HG02840 (cell line): ENCODE measurements at regions not wholly inside any gene's neighbourhood (a gene's known extent, or its start where the extent isn't known, plus 50 kb on each side); places are given as distances from the start of the nearest gene placed in this dataset.

Experiments
- ATAC-seq: cut with Tn5 transposase; IDR thresholded peaks from one replicate; pipeline ENCODE4 v1.9.1; 2021; ENCODE audit warnings: mild to moderate bottlenecking, moderate library complexity, moderate number of reproducible peaks; ENCODE audit not compliant: unreplicated experiment, low FRiP score

DNA sequence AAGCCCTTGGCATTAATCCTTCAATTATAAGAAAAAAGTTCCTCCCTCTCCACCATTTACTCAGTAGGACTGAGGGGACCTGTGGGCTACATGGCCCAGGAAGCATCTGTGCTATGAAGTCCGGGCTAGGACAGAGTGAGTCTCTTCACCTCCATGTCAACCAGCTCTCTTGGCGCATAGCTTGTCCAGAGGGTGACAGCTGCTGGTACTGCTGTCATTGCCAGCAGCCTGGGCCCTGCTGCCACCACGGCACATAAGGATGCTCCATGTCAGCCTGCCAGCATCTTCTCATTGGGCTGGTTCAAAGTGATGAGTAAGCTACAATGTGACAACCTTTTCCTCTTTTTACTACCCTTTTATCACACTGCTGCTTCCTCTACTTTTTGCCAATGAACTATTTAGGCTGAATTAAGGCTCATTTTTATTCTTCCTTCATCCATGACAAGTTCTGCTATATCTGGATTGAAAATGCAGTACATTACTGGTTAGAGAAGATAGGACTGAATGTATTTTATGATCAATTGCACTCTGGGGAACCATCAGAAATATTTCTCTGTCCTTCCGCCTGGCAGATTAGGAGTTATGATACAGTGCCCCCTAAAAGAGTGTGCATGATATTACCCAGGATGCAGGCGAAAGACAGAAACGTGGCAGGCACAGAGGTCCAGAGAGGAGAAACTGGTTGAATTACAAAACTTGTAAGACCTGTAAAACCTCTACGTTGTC, 258.9 kb upstream of the TNP1 start:
- ATAC-seq = no peak

DNA sequence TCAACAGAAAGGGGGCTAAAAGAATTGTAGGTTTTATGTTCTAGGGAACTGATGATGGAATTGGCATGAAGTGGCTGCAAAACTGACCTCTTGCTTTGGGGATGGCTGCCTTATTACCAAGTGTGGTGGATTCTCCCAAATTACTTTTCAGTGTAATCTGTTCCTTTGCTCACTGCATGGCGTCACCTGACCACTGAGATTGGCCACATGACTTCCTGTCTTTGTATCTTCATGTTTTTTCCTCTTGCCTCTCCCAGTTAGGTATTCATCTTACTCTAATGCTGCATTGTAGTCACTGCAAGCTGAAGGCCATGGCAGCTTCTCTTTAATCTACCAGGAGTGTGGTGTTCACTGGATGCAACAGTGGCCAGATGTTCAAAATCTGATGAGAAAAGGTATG, 257.7 kb upstream of the TNP1 start:
- no peak for ATAC-seq

DNA sequence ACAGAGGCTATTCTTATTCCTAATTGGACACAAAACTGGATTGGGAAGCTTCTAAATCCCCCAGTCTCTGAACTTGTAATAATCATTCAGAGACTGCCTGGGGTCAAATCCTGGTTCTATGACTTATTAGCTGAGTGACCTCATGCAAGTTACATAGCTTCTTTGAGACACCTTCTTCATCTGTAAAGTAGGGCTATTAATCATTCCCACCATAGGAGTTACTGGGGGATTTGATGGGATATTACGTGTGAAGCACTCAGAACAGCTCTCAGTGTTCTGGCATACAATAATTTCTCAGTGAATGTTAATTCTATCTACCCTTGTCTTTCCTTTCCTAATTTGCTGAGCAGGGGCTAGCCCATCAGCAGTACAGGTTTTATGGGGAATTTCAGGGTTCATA, 256.7 kb upstream of the TNP1 start:
- ATAC-seq = no peak

DNA sequence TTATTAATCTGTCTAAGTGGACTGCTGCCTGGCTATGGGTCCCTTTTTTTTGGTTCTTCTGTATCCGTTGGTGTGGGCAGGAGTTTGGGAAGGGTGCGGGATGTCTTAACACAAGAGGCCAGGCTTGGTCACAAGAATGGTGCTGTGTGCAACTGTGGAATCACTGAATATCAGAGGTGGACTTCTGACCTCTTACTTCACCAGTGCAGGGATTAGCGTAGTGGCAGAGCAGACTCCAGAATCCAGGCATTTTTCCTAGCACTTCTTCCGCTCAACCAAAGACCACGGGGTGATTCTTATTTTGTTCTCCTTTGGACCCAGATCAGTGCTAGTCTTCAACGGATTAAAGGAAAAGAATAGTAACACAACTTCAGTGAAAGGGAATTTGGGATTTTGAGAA, 254.3 kb upstream of the TNP1 start:
- ATAC-seq = no peak

DNA sequence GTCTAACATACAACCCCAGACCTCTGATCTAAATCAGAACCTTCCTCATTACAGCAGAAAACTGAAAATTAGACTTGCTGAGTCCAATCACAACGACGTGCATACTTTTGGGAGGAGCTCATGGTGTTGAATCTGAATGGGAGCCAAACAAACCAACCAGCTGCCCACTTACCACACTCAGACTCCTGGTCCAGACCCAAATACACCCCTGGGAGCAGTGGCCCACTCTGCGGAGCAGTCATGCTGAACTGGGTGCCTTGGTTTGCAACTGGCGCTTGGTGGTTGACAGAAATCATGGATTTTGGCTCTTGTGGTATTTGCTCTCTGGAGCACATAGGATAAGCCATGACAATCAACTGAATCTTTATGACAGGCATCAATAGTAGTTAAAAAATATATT, 253.6 kb upstream of the TNP1 start:
- no peak for ATAC-seq

DNA sequence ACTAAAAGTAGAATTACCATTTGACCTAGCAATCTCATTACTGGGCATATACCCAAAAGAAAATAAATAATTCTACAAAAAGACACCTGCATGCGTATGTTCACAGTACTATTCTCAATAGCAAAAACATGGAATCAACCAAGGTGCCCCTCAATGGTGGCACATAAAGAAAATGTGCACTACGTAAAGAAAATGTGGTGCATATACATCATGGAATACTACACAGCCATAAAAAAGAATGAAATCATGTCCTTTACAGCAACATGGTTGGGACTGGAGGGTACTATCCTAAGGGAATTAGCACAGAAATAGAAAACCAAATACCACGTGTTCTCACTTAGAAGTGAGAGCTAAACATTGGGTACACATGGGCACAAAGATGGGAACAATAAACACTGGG, 250.7 kb upstream of the TNP1 start:
- ATAC-seq = no peak

DNA sequence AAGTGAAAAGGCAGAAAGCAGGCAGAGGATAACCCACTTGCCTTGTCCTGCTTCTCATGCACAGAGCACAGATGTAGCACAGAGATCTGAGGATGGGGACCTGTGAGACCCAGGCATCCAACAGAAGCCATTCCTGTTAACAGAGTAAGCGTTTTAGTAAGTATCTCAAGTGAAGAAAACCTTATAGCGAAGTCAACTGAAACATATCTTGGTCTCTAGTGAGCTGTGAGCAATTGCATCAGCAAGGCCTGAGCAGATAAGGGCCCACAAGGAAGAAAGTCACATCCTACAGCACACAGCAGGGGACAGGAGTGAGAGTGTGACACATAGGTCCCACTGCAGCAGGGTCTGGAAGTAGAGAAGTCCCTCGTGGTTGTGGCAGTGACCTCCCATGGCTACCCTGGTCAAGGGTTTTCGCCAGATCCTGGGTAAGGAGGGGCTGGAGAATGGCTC, 248.7 kb upstream of the TNP1 start:
- ATAC-seq = no peak

DNA sequence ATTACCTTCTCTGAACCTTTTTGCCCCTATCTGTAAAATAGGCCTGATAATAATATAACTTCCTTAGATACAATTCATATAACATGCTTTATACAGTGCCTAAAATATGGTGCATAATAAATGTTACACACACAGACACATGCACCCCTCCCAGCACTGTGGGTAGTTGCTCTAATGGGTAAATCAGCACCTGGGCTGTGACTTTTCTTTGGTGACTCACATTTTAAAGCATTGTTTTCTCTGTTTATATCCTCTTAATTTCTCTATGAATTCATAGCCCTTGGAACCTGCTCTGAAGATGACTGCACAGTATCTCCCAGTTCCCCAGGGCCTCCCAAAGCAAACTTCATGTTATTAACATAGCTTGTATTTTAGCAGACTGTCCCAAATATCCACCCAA, 248.2 kb upstream of the TNP1 start:
- no peak for ATAC-seq

DNA sequence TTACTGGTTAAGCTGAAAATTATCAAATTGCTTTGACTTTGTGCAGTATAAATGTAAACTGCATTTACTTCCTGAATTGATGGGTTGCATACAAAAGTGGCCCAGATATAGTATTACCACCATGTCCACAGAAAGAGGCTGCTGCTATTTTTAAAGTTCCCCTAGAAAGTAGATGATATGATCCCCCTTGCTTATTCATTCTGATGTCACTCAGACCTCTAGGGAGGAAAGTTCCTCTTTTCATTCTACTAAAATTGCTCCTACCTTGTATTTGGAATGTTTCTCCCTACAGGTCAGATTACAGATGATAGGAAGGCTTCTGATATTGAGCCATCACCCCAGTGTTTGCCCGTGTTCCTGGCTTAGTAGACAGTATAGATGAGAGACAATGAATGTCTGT, 247.6 kb upstream of the TNP1 start:
- no peak for ATAC-seq

DNA sequence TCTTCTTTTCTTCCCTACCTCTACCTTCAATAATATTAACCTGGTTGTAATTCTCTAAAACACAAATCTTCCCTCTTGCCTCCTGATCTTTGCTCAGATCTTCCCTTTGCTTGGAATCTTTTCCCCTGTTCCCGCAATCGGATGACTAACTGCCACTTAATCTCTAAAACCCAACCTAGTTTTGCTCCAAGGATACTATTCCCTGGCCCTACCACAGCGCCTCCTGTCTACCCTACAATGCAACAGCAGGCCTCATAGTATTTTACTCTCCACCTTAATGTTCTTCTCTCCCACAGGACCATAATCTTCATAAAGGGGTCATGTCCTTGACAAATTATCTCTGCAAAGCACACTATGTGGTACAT, 246.8 kb upstream of the TNP1 start:
- no peak for ATAC-seq

DNA sequence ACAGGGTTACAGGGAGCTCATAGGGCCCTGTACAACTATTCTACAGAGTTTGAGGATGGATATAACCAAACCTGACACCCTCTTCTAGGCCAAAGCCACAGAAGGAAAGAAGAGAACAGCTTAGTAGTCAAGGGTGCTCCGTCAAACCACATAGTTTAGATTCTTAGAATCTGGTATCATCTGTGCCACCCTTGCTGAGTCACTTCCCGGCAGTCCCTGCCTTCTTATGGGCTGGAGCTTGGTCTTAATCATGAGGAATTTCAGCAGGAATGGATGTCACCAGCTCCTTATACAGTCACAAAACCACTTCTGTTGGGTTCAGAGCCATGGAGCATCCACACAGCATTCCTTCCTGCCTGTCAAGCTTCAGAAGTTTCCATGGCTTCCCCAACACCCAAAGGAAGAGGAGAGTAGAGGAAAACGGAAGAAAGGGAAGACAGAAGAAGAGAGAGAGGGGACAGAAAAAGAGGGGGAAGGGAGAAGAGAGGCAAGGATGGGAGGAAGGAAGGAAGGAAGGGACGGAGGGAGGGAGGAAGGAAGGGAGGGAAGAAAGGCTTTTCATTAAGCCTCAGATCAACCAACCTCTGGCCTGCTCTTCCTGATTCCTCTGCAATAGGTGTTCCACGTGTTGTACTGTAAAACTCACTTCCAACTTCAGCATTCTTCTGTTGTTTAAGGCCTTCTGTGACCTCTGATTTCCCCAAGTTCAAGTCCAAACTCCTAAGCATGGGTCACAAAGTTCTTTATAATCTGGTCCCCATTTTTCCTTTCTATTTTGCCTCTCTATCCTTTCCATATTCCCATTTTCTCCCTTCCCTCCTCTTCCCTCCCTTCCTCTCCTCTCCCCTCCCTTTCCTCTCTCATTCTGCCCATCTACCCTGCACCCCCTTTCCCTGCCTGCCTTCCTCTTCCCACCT, 246.1 kb upstream of the TNP1 start:
- no peak for ATAC-seq

DNA sequence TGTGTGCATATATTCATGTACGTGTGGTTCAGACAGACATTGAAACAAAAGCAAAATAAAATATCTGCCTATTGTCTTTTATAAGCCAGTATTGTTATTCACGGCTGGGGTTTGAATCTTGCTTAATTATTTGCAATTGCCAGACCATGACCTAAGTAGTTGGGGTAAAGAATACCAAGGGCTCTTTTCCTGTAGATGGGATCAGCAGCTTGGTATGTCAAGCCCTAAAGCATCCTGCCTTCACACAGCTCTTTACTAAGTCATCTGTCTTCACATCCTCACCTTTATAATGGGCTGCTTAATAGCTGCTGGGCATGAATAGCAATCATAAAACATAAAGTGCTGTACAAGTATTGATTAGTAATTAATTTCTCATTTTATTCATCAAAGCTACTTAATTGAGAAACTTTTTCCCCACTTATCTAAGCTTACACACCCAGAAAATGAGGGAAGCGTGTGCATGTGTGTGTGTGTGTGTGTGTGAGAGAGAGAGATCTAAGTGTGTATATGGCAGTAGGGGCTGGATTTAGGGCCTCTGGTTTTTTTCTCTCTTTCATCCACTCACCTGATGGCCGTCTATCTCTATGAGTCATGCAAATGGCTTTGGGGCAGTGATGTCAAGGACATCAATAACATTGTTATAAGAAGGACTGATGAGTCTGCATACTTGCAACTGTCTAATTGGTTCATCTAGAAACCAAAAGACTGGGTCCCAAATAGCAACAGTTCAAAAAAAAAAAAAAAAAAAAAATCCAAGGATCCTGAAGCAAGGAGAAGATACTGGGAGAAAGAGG, 244.1 kb upstream of the TNP1 start:
- ATAC-seq = no peak

DNA sequence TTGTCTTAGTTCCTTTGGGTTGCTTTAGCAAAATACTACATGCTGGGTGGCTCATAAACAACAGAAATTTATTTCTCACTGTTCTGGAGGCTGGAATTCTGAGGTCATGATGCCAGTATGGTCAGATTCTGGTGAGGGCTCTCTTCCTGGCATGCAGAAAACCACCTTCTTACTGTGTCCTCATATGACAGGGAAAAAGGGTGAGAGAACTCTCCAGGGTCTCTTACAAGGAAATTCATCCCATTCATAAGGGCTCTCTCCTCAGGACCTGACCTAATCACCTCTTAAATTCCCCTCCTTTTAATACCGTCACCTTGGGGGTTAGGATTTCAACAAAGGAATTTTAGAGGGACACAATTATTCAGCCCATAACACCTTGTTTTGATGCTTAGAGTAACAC, 243.1 kb upstream of the TNP1 start:
- ATAC-seq = no peak

DNA sequence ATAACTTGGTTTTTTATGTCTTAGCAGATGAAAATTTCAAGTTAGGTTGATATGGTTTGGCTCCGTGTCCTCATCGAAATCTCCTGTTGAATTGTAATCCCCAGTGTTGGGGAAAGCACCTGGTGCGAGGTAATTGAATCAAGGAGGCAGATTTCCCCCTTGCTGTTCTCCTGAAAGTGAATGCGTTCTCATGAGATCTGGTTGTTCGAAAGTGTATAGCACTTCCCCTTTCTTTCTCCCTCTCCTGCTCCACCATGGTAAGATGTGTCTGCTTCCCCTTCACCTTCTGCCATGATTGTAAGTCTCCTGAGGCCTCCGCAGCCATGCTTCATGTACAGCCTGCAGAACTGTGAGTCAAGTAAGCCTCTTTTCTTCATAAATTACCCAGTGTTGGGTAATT, 242.1 kb upstream of the TNP1 start:
- ATAC-seq = no peak

DNA sequence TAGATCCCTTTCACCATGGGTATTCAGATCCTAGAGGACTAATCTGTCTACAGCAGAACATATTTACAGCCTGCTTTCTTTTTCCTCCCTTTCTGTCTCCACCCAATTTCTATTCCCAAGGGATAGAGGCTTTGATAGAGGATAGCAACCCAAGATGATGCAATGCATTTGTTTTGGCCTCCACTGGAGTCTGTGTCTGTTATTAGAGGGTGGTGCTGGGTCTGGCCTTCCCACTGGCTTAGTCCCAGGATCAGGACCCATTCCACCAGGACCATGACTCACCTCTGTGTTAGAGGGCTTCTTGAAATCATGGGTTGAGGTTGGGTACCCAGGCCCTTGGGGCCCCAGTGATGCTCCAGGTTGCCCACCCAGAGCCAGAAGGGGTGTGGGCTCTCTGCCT, 239.7 kb upstream of the TNP1 start:
- no peak for ATAC-seq

DNA sequence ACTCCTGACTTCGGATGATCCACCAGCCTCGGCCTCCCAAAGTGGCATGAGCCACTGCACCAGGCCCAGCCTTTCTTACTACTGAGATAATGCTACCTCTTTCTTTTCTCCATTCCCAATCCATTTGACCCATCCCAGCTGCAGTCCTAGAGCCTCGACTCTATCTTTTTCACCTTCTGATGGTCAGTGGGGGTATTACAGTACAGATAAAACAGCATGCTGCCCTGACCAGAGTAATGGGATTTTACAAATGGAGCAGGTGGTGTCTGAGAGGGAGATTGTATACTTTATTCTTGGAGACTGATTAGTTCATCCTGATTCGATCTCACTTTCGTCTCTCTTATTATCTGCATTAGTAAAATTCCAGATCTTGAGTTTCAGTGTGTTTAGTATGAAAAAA, 238.6 kb upstream of the TNP1 start:
- ATAC-seq = no peak

DNA sequence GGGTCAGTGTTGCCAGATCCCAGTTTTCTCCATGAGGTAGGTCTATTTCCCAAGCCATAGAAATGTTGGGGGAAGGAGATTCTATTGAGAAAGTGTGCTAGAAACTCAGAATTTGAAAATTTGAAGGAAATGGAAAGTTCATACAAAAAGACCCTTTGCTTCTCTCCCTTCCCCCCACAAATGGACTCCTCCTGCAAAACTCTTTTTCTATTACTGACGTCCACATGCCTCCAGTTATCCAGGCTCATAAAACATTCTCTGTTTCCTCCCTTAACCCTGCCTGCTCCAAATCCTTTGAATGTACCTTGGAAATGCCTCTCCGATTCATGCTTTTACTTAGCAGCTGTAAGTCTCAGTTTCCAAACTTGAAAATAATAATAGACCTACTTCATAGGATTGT, 237.5 kb upstream of the TNP1 start:
- ATAC-seq = no peak

DNA sequence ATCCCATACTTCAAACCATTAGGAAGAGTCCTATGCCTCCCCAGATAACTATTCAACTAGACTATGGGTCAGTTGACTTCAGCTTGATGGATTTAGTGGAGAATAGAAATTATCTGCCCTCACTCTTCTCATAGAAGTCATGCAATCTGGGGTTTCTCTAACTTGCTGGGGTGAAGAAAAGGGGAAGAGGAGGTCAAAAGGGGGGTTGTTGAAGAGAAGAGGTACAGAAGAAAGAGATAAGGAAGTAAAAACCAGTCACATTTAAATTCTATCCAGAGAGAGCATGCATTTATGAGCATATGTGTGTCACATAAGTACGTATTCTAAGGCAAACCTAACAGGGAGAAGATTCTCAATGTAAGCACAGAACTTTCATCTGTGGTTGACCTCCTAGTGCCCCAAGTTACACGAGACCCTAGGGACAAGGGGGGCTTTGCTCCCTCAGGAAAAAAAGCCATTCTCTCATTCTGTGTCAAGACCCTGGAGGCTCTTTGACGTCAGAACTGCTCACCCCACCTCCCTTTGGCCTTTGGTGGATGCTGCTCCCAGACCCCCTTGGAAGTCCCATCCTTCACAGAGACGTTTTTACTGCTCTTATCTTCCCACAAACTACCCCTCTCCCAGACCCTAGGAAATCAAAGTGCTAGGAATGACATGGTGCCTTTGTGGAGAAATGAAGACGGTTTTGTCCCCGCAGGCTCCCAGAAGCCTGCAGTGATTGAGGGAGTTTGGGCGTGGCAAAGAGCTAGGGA, 236.8 kb upstream of the TNP1 start:
- ATAC-seq = no peak

DNA sequence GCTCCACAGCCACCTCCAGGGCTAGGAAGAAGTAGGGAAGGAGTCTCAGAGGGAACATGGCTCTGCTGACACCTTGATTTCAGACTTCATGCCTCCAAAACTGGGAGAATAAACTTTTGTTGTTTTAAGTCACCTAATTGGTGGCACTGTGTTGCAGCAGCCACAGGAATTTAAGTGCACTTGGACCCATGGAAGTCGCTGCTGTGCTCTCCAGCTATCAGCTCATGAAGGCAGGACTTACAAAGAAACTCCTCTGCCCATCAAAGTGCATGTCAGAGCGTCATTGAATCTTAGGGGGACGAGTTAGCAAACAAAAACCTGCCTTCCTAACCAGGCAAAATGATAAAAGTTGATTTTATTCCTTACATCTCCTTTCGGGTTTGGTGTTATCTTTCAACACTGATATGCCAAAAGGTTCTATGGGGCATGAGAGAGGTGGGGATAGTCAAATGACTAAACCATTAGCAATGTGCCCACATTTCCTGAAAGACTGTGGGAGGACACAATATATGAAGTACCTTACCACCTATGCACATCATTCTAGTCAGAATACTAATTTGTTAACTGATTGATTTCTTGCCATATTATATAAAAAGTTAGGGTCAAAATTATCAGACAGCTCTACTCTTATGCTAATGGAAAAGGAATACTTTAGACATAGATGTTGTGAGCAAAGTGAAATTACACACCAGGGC, 235.8 kb upstream of the TNP1 start:
- ATAC-seq = no peak
